HEK293T (cell line): ENCODE measurements at regions not wholly inside any gene's neighbourhood (a gene's known extent, or its start where the extent isn't known, plus 50 kb on each side); places are given as distances from the start of the nearest gene placed in this dataset.

Experiments
- BHLHE40 ChIP-seq: fragments of 450-650 bp; IDR thresholded peaks from 2 replicates; pipeline ENCODE4 v1.6.1; 2016; ENCODE audit warnings: mild to moderate bottlenecking, moderate library complexity, borderline replicate concordance
- L3MBTL2 ChIP-seq: fragments of 450-650 bp; conservative IDR thresholded peaks from 2 replicates; pipeline ENCODE4 v1.6.1; 2016; ENCODE audit warnings: mild to moderate bottlenecking
- NFRKB ChIP-seq: fragments of 450-650 bp; IDR thresholded peaks from 2 replicates; pipeline ENCODE4 v1.6.1; 2016; ENCODE audit warnings: mild to moderate bottlenecking, moderate library complexity
- SUZ12 ChIP-seq: fragments of 450-650 bp; IDR thresholded peaks from 2 replicates; pipeline ENCODE4 v1.6.1; 2016; ENCODE audit warnings: mild to moderate bottlenecking

GRCh38 chr3:159239059-159239458 is 437.2 kb downstream of the MFSD1 start:
- no peak for TF ChIP-seq BHLHE40
- TF ChIP-seq L3MBTL2: no peak
- no peak for TF ChIP-seq SUZ12
- TF ChIP-seq NFRKB: no peak
